Astrocyte (in vitro differentiated cells and primary cell): ENCODE measurements at regions not wholly inside any gene's neighbourhood (a gene's known extent, or its start where the extent isn't known, plus 50 kb on each side); places are given as distances from the start of the nearest gene placed in this dataset.

Experiments
- EZH2 ChIP-seq: IDR thresholded peaks from 2 replicates; pipeline ENCODE4 v1.6.1; 2012; ENCODE audit warnings: mild to moderate bottlenecking, low read length, inconsistent platforms; ENCODE audit not compliant: insufficient read depth
- TF ChIP-seq, protein P1 (sequence below): IDR thresholded peaks from 2 replicates; pipeline ENCODE4 v1.5.1; 2011; ENCODE audit warnings: low read depth, mild to moderate bottlenecking, inconsistent platforms, low read length, moderate library complexity; ENCODE audit not compliant: insufficient read depth

DNA sequence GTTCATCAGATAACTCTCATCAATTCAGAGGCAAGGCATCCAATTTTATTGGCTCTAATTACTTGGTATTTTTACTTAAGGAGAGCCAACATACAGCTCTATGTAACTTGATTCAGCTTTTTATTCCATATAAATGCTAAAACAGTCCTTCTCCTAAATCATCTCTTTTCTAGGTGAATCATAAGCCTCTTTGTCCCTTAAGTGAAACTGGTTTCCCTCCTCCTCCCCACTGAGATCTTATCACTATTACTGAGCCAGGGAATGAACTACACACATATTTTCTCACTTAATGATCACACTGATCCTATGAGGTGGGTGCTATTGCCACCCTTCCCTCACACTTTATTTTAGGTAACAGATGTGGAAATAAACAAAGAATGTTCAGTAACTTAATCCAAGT lies 1143.8 kb downstream of the MAT2B start:
- no peak for TF ChIP-seq EZH2
- TF ChIP-seq, protein P1, sequence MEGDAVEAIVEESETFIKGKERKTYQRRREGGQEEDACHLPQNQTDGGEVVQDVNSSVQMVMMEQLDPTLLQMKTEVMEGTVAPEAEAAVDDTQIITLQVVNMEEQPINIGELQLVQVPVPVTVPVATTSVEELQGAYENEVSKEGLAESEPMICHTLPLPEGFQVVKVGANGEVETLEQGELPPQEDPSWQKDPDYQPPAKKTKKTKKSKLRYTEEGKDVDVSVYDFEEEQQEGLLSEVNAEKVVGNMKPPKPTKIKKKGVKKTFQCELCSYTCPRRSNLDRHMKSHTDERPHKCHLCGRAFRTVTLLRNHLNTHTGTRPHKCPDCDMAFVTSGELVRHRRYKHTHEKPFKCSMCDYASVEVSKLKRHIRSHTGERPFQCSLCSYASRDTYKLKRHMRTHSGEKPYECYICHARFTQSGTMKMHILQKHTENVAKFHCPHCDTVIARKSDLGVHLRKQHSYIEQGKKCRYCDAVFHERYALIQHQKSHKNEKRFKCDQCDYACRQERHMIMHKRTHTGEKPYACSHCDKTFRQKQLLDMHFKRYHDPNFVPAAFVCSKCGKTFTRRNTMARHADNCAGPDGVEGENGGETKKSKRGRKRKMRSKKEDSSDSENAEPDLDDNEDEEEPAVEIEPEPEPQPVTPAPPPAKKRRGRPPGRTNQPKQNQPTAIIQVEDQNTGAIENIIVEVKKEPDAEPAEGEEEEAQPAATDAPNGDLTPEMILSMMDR: no peak
